Panc1 (cell line): ENCODE measurements at regions not wholly inside any gene's neighbourhood (a gene's known extent, or its start where the extent isn't known, plus 50 kb on each side); places are given as distances from the start of the nearest gene placed in this dataset.

Experiments
- CTCF ChIP-seq: fragments of 450-650 bp; IDR thresholded peaks from 2 replicates; pipeline ENCODE4 v1.5.1; 2017; ENCODE audit warnings: mild to moderate bottlenecking
- POLR2AphosphoS5 ChIP-seq: IDR thresholded peaks from 2 replicates; pipeline ENCODE4 v1.6.1; 2012; ENCODE audit warnings: mild to moderate bottlenecking, low read depth, low read length, moderate library complexity
- REST ChIP-seq, 2 experiments: IDR thresholded peaks; 2 replicates each; pipeline ENCODE4 v1.6.1; 2011 to 2012; ENCODE audit warnings: low read depth in 2 of 2, control low read depth in 1 of 2, low read length in 1 of 2, mild to moderate bottlenecking in 1 of 2, moderate library complexity in 1 of 2; ENCODE audit not compliant: insufficient read depth in 1 of 2
- SIN3A ChIP-seq: IDR thresholded peaks from 2 replicates; pipeline ENCODE4 v1.6.1; 2012; ENCODE audit warnings: low read depth, mild to moderate bottlenecking, low read length, moderate library complexity, borderline replicate concordance; ENCODE audit not compliant: insufficient read depth
- TCF7L2 ChIP-seq: IDR thresholded peaks from 2 replicates; pipeline ENCODE4 v1.6.1; 2011; ENCODE audit warnings: mild to moderate bottlenecking, low read depth, low read length, inconsistent platforms

- TF ChIP-seq SIN3A (no peak), POLR2AphosphoS5 (no peak), CTCF (no peak), TCF7L2 (no peak), REST (IDR thresholded peaks at IDR 0.05; ENCODE audit: insufficient read depth in 1 of 2, low read depth in 2 of 2, low read length in 1 of 2) (no peak)
Measured at GRCh38 chr17:54339731-54340130, 517.0 kb downstream of the KIF2B start.
